ENCODE measurements at regions not wholly inside any gene's neighbourhood (a gene's known extent, or its start where the extent isn't known, plus 50 kb on each side); places are given as distances from the start of the nearest gene placed in this dataset.
A peak's percentile ranks its signal among the peaks of the same experiment; 100 is the strongest.
"Not testable (repeated sequence)": the region's sequence is repeated elsewhere in the genome, so short reads cannot be mapped to it uniquely, and the experiment has no call there.

DNA sequence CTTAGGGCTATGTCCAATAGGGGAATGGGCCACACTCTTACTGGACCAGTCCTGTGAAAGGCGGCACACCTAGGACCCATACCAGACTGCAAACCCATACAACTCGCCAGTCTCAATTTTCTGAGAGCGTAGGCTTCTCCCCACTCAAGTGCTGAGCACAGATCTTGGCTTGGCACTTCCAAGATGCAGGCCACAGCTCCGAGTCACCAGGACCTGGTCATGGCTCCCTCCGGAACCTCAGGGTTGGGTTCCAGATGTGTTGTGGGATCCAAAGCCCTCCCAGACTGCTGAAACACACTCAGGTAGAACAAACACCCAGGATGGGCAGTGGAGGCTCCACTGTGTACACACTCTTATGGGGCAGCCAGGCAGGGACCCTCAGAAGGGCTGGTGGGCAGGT lies 103.3 kb downstream of the TMEM144 start:
- peak; percentile 29 for DNase-seq

DNA sequence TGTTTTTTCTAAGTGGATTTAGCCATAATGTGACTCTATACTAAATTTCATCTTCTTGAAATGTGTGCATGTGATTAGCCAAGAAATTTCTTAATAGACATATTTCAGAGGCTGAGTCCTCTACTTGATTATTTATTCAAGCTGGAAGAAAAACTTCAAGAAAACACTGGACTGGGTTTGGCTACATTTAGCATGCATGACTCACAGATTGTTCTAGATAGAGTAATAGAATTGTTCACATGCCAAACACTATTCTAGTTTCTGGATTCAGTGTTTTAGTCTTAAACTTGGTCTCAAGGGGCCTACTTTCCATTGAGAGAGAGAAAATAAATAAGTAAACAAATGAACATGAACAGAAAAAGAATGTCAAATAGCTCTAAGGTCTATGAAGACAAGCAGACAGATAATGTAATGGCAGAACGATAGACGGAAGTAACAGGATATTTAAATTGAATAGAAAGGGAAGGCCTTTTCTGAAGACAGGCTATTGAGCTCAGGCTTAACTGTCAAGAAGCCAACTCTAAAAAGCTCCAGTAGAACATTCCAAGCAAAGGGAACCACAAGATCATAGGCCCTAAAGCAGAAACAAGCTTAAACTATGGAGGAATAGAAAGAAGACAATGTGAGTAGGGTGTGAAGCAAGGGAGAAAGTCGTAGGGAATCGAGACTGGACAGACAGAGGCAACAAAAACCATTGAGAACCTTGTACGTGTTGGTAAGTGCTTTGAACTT lies 104.6 kb downstream of the TMEM144 start:
- peak; percentile 92 for DNase-seq

DNA sequence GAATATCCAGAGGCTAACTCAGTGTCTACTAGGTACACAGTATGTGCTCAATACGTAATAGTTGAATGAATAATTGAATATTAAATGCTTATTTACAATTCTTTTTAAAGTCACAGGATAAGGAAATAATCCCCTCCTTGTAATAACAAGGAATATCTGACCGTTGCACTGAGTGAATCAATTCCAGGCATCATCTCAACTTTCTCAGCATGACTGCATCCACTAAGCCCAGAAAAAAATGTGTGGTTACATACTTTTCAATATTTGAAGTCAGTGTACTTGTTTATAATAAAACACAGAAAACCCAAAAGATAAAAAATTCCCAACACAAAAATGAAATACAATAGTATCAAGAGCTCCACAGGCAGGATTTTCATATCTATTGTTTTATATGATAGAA lies 105.4 kb downstream of the TMEM144 start:
- DNase-seq, result peak; percentile 74

DNA sequence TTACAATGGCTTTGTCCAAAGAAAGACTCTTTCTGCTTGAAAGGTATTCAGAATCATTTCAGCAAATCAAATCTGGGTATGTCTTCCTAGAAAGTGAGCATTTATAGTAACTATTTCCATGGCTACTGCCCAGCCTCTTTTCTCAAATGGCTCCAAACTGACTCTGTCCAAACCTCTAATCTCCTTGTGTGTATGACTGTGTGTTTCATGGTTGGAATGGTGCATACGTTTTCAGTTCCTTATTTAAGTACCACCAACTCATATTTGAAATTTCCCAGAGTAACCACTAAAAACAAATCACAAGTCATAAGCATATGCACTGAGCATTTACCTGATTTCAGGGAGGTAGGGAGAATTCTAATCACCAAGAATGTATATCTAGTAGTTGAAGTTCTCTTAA lies 106.0 kb downstream of the TMEM144 start:
- DNase-seq, result no peak

- DNase-seq, result no peak
Measured at GRCh38 chr4:158319880-158320279, 109.6 kb downstream of the TMEM144 start.

DNA sequence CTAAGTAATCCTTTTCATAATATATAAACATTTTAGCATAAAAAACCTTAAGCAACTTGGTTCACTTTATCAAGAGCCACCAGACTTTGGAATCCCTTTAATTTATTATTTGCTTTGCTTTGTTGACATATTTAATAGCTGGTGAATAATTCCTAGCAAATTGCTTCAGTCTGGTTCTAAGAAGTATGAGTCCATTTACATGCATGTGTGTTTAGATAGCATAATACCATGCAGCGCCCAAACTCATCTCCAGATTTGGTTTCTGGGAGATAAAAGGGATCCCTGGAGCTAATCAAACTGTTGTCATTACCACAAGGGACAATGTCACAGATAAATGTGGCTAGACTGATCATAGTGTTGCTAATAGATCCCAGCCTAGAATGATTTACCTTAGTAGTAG lies 111.8 kb downstream of the TMEM144 start:
- peak; percentile 18 for DNase-seq

- no peak for DNase-seq
Measured at GRCh38 chr4:158327525-158327924, 117.2 kb downstream of the TMEM144 start.

DNA sequence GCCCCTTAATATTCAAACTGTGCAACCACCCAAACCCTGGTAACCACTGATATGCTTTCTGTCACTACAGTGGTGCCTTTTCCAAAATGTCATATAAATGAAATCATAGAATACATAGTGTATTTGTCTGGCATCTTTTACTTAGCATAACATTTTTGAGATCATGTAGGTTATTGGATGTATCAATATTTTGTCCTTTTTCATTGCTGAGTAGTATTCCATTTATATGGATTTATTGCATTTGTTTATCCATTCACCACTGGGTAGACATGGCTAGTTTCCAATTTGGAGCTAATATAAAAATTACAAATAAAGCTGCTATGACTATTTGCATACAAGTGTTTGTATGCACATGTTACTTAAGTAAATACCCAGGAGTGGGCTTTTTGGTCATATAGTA lies 121.6 kb downstream of the TMEM144 start:
- DNase-seq, result no peak

- DNase-seq, result no peak
Measured at GRCh38 chr4:158333820-158334219, 123.5 kb downstream of the TMEM144 start.

DNA sequence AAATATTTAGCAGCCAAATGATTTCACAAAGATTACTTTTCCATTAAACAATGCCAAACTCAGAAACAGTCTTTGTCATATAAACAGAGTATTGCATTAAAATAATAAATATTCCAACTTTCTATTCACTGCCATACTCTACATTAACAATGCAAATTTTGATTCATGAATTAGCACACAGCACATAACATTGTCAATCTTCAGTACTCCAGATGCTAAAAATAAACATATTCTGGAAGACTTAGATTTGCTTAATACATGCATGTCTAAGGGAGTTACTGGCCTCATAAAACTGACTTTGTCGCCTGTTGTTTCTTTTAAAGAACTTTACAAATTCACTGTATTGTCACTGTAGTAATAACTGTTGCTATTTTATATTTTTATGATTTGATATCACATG lies 131.6 kb downstream of the TMEM144 start:
- DNase-seq, result no peak

- no peak for DNase-seq
Measured at GRCh38 chr4:158346576-158346975, 136.3 kb downstream of the TMEM144 start.

DNA sequence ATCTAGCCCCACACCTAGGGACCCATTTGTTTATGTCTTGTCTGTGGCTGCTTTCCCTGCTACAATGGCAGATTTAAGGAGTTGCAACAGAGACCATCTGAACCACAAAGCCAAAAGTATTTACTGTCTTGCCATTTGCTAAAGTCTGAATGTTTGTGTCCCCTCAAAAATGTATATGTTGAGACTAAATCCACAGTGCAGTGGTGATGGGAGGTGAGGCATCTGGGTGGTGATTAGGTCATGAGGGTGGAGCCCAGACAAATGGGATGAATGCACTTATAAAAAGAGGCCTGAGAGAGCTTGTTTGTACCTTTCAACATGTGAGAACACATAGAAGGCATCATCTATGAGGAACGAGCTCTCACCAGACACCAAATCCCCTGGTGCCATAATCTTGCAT lies 137.3 kb downstream of the TMEM144 start:
- DNase-seq, result no peak

DNA sequence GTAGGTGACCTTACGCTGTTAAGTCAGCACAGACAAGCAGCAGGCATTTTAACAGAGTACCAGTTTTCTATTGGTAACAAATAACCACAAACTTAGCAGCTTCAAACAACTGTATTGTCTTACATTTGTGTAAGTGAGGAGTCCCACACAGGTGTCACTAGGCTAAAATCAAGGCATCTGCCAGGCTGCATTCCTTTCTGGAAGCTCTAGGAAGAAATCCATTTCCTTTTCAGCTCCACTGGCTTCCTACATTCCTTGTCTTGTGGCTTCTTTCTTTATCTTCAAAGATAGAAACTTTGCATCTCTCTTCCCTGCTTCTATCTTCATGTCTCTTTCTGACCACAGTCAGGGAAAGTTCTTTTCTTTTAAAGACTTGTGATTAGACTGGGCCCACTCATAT lies 139.9 kb downstream of the TMEM144 start:
- DNase-seq, result no peak

- no peak for DNase-seq
Measured at GRCh38 chr4:158353541-158354304, 143.4 kb downstream of the TMEM144 start.

DNA sequence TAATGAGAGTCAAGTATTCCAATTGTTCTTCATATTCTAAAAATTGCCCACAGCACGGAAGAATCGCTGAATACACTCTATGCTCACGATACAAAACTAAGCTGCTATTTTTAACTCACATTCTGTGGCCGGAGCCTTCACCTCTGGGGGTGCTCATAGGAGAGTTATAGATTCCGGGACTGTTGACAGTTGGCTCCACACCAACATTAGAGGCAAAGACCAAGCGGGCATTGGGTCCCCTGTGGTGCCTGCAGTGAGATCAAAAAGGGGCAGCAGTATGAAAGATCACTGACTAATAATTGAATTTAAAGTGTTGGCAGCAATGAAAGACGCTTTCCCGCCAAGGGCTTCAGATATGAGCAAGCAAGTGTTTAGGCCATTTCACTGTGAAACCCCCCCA lies 146.0 kb downstream of the TMEM144 start:
- DNase-seq, result no peak

DNA sequence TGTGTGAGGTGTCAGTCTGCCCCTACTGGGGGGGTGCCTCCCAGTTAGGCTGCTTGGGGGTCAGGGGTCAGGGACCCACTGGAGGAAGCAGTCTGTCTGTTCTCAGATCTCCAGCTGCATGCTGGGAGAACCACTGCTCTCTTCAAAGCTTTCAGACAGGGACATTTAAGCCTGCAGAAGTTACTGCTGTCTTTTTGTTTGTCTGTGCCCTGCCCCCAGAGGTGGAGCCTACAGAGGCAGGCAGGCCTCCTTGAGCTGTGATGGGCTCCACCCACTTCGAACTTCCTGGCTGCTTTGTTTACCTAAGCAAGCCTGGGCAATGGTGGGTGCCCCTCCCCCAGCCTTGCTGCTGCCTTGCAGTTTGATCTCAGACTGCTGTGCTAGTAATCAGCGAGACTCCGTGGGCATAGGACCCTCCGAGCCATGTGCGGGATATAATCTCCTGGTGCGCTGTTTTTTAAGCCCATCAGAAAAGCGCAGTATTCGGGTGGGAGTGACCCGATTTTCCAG lies 153.7 kb upstream of the RXFP1 start:
- not testable (repeated sequence) for DNase-seq

GRCh38 chr4:158371158-158371557 lies 150.5 kb upstream of the RXFP1 start:
- DNase-seq, result peak; percentile 47

- no peak for DNase-seq
Measured at GRCh38 chr4:158374318-158374717, 147.4 kb upstream of the RXFP1 start.

GRCh38 chr4:158376106-158376840 lies 145.4 kb upstream of the RXFP1 start:
- DNase-seq, result no peak

- no peak for DNase-seq
Measured at GRCh38 chr4:158384414-158384813, 137.3 kb upstream of the RXFP1 start.

- no peak for DNase-seq
Measured at GRCh38 chr4:158395343-158395742, 126.3 kb upstream of the RXFP1 start.

DNA sequence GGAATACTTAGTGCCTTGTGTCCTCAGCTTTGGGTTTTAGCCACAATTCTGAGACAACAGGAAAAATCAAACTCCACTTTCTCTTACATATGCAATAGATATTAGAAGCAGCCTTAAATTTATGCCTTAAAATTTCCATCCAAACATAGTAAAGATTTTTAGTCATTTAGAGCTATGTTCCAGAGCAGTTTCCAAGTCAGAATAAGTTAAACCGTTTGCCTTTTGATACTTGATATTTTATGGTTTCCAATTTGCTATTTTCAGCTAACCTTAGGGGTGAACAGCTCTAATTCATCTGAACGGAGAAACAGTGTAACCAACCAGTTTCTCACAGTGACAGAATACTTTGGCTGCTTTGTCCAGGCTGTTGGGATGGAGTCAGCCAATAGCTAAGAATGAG lies 125.8 kb upstream of the RXFP1 start:
- DNase-seq, result no peak

- no peak for DNase-seq
Measured at GRCh38 chr4:158397781-158398180, 123.9 kb upstream of the RXFP1 start.

DNA sequence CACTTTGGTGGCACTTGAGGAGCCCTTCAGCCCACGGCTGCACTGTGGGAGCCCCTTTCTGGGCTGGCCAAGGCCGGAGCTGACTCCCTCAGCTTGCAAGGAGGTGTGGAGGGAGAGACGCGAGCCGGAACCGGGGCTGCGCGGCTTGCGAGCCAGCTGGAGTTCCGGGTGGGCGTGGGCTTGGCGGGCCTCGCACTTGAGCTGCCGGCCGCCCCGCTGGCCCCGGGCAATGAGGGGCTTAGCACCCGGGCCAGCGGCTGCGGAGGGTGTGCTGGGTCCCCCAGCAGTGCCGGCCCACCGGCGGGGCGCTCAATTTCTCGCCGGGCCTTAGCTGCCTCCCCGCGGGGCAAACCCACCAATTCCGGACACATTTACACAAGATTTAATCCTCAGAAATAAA lies 113.7 kb upstream of the RXFP1 start:
- DNase-seq, result not testable (repeated sequence)

Data from EL (cell line).